HG03457 (cell line): ENCODE measurements at regions not wholly inside any gene's neighbourhood (a gene's known extent, or its start where the extent isn't known, plus 50 kb on each side); places are given as distances from the start of the nearest gene placed in this dataset.
"Not testable (repeated sequence)": the region's sequence is repeated elsewhere in the genome, so short reads cannot be mapped to it uniquely, and the experiment has no call there.

Source experiments
- ATAC-seq: cut with Tn5 transposase; IDR thresholded peaks from one replicate; pipeline ENCODE4 v1.9.1; 2021; ENCODE audit warnings: moderate number of reproducible peaks; ENCODE audit not compliant: unreplicated experiment

- ATAC-seq = no peak
Observed at GRCh38 chrX:104392350-104392749, 137.6 kb upstream of the ESX1 start.

- no peak for ATAC-seq
Observed at GRCh38 chrX:104391906-104392305, 137.2 kb upstream of the ESX1 start.

GRCh38 chrX:104376937-104377336 lies 122.2 kb upstream of the ESX1 start:
- ATAC-seq = no peak

GRCh38 chrX:104372547-104372946 lies 117.8 kb upstream of the ESX1 start:
- ATAC-seq = no peak

- no peak for ATAC-seq
Observed at GRCh38 chrX:104370089-104370488, 115.4 kb upstream of the ESX1 start.

- ATAC-seq = not testable (repeated sequence)
Observed at GRCh38 chrX:104360774-104361173, 106.0 kb upstream of the ESX1 start.

DNA sequence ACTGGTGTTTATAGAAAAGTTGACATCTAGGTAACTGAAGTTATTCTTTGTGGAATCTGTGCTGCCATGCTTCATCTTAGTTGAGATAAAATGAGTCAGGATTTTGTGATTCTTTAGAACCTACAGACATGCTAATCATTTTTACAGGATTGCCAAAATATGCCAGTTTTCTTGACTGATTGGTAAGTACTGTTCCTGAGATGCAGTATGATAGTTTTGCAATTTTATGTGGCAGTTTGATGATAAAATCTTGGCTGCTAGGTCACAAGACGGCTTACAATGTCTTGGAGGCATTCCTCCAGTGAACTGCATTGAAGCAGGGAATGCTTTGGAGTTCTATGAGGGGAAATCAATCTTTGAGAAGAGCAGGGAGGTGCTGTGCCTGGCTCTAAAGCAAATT lies 104.4 kb upstream of the ESX1 start:
- ATAC-seq = no peak

DNA sequence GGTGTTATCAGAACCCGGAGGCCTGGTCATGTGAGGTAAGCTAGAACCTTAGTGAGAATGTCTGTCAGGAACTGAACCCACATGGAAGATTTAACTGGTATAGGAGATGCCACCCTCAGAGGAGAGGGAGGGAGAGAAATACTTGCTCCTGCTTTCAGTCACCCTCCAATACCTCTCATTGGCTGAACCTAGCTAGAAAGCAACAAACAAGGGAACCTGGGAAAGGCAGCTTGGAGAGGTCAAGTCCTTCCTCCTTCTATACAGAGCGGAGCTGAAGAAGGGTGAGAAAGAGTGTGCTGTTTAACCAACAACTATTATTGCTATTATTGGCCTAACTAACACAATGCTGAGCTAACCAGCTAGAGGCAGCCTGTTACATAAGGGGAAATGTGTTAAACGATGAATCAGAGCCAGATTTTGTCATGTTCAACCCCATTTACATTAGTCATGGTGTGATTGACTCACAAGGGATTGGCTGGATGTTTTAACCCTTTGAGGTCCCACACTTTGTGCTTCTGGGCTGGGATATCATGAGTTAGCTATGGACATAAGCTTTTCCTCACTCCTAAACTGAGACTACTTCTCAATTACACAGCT lies 96.5 kb upstream of the ESX1 start:
- no peak for ATAC-seq

GRCh38 chrX:104347860-104348259 lies 93.1 kb upstream of the ESX1 start:
- no peak for ATAC-seq

DNA sequence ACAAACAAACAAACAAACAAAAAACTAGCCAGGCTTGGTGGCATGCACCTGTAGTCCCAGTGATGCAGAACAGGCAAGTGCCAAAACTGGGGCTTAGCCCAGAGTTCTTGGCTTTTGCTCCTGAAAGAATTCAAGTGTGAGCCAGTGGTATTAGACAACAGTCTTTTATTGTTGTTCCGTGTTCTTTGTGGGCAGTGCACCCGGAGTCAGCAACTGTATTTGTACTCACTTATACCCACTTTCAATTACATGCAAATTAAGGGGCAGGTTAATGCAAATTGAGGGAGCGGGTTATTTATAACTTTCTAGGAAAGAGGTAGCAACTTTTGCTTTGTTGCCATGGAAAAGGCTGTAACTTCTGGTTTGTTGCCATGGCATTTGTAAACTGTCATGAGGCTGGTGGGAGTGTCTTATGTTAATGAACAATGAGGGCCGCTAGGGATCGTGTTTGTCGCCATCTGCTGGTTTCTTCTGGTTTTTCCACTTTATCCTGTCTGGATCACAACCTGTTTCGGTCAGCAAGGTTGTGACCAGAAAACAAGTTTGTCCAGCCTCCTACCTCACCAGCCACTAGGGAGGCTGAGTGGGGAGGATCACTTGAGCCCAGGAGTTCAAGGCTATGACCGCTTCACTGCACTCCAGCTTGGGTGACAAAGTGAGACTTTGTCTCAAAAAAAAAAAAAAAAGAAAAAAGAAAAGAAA lies 88.8 kb upstream of the ESX1 start:
- peak; percentile 76 for ATAC-seq

- ATAC-seq = no peak
Observed at GRCh38 chrX:104342065-104342464, 87.3 kb upstream of the ESX1 start.

GRCh38 chrX:104335756-104336155 lies 81.0 kb upstream of the ESX1 start:
- ATAC-seq = no peak

DNA sequence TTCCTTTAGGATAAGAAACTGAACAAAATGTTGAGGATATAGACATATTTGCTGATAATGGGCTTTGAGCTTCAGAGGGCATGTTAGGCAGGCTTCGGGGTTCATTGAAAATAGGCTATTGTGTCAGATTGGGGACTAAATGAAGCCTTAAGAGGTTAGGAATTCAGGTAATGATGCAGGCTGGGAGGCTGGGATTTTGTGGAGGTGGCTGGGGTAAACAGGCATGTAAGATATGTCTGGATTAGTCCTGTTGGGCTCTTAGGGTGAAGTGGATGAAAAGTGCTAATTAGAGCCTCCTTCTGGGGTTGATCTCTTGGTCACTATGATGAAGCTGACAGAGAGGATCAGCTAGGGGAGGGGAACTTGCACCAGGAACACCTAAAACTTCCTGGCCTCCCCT lies 80.2 kb upstream of the ESX1 start:
- no peak for ATAC-seq

DNA sequence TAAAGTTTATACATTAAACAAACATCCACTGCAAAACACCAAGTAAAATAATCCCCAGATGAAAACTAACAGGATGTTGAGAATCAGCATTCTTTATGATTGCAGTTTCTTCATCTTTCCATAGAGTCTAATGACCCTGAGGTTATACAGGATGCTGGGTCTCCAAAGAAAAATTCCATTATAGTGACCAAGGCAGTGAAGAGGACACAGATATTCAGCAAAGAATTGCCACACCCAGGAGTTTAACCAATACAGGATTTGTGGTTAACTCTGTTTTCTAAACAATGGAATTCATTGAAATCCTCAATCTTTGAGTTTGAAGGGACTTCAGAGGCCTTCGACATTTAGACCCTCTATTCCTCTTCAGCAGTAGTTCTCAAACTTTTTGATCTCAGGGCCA lies 76.2 kb upstream of the ESX1 start:
- ATAC-seq = no peak

DNA sequence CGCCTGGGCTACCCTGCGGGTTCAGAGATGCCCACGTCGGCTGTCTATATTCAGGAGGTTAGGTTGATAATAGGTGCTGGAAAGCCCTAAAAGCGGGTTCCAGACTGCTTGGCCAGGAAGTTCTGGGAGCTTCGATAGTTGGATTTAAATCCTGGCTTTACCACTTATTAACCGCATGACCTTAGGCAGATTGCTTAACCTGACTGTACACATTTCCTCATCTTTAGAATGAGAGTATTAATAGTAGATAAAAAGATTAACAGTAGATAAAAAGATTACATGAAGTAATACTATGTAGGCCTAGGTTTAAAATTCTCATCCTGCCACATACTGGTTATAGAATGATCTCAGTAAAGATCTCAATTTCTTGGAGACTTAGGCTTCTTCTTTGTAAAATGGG lies 75.0 kb upstream of the ESX1 start:
- ATAC-seq = no peak

DNA sequence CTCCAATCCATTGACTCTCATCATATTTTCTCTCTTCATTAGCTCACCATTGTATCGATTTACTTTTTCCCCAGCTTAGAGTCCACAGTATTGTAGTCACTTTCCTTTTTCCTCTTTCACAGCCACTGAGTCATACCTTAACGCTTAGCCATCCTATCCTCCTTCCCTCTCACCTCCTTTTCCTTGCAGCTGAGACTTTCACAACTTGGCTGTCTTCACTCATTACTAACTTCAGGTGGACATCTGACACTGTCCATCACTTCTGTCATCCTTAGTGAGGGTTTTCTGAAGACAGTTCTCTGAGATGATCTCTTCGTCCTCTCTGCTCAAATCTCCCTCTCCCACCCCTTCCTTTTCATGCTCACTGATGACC lies 70.5 kb upstream of the ESX1 start:
- no peak for ATAC-seq

- ATAC-seq = no peak
Observed at GRCh38 chrX:104324461-104325212, 69.9 kb upstream of the ESX1 start.

- no peak for ATAC-seq
Observed at GRCh38 chrX:104319346-104319745, 64.6 kb upstream of the ESX1 start.

DNA sequence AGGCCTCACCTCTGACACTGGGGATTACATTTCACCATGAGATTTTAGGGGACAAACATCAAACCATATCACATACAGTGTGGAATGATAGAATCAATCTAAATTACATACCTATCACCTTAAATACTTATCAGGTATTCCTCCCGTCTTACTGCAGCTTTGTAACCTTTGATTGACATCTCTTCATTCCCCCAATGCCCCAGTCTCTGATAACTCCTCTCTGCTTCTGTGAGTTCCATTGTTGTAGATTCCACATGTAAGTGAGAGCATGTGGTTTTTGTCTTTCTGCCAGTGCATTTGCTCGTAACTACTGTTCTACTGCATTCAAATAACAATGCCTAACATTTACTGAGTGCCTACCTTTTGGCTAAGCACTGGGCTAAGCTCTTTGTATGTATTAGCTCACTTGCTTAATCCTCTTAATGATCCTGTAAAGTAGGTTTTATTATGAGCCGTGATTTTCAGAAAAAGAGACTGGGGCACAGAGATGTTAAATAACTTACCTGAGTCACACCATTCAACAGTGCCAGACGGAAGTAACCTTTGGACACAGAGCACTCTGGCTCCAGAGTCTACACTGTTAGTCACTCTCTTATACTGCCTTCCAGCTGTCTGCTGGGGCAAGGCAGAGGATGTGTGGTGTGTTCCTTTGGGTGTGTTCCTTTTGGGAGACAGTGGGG lies 63.7 kb upstream of the ESX1 start:
- no peak for ATAC-seq

DNA sequence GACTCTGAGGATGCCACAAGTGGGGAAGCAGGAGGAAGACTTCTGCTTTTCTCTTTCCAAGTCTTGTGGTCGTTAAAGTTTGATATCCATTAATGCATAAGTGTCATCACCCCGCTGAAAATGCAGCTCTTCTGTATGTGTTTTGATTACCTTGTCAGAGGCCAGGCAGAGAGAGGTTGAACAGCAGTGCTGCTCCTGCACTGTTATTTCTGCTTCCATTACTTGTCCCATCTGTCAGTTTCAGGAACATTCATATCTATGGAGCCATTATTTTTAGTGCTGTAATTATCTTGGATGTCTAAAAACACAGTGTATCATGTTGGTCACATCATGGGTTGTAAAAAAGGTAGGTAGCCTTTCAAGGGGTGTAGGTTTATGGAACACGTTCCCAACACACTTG lies 62.0 kb upstream of the ESX1 start:
- no peak for ATAC-seq

GRCh38 chrX:104315555-104315954 lies 60.8 kb upstream of the ESX1 start:
- no peak for ATAC-seq
